Lower lobe of right lung (tissue), 2 donors: ENCODE measurements at regions not wholly inside any gene's neighbourhood (a gene's known extent, or its start where the extent isn't known, plus 50 kb on each side); places are given as distances from the start of the nearest gene placed in this dataset.

Experiments
- ATAC-seq, 2 donors: fragments of 200-7000 bp; cut with Tn5 transposase; one replicate each; pipeline ENCODE4 v1.9.1; 2020 to 2022; ENCODE audit warnings: mild to moderate bottlenecking in 2 of 2, moderate library complexity in 2 of 2
- DNase-seq: peaks from one replicate; pipeline ENCODE4 v3.0.0-alpha.2; 2020
- H3K27ac ChIP-seq: fragments of 200-600 bp; one replicate; pipeline ENCODE4 v1.8.0; 2022
- H3K27me3 ChIP-seq: fragments of 200-600 bp; one replicate; pipeline ENCODE4 v1.8.0; 2022; ENCODE audit warnings: low read depth
- H3K36me3 ChIP-seq: fragments of 200-600 bp; one replicate; pipeline ENCODE4 v1.8.0; 2022; ENCODE audit warnings: mild to moderate bottlenecking
- H3K4me1 ChIP-seq: fragments of 200-600 bp; one replicate; pipeline ENCODE4 v1.8.0; 2022
- H3K4me3 ChIP-seq: fragments of 200-600 bp; one replicate; pipeline ENCODE4 v1.8.0; 2022; ENCODE audit warnings: mild to moderate bottlenecking
- H3K9me3 ChIP-seq: fragments of 200-600 bp; one replicate; pipeline ENCODE4 v1.8.0; 2022
- CTCF ChIP-seq: fragments of 200-600 bp; IDR thresholded peaks from one replicate; pipeline ENCODE4 v1.8.0; 2022; ENCODE audit warnings: antibody characterized with exemption, mild to moderate bottlenecking
- intact Hi-C: fragments of 100-400 bp; cut with DNase I; formaldehyde crosslinking; loops from one replicate; pipeline ENCODE4 v1.11.0; 2022
- donor health status: DM: no; HTN: yes; CAD: no; lungs with severe emphysema.

GRCh38 chr5:104763216-104763615, 1200.6 kb upstream of the NUDT12 start:
- intact Hi-C loops: no loop called here

GRCh38 chr5:104757915-104758314, 1195.3 kb upstream of the NUDT12 start:
- TF ChIP-seq CTCF: no peak
- intact Hi-C loops: no loop called here
- Histone ChIP-seq H3K27me3 (no peaks in the 10 kb centered on the region), H3K9me3 (no peaks in the 10 kb centered on the region), H3K36me3 (no peaks in the 10 kb centered on the region), H3K4me3 (no peak overlapping the region), H3K4me1 (no peaks in the 10 kb centered on the region), H3K27ac (no peak overlapping the region)
- ATAC-seq (no peak), DNase-seq (no peak)

More at GRCh38 chr5:104763216-104763615, 1200.6 kb upstream of the NUDT12 start:
- no peak for ATAC-seq
- DNase-seq: no peak
- no peak overlapping the region for H3K27ac ChIP-seq
- H3K4me1 ChIP-seq: no peaks in the 10 kb centered on the region
- no peak for TF ChIP-seq CTCF
- H3K4me3 ChIP-seq: no peak overlapping the region
- H3K27me3 ChIP-seq: no peaks in the 10 kb centered on the region
- H3K36me3 ChIP-seq: no peaks in the 10 kb centered on the region
- no peaks in the 10 kb centered on the region for H3K9me3 ChIP-seq

GRCh38 chr5:104755806-104756205, 1193.2 kb upstream of the NUDT12 start:
- intact Hi-C loops: no loop called here
- ATAC-seq (no peak), DNase-seq (no peak)
- no peak overlapping the region for H3K27ac ChIP-seq
- no peaks in the 10 kb centered on the region for H3K4me1 ChIP-seq
- no peak for TF ChIP-seq CTCF
- H3K9me3 ChIP-seq: no peaks in the 10 kb centered on the region
- H3K4me3 ChIP-seq: no peak overlapping the region
- H3K27me3 ChIP-seq: no peaks in the 10 kb centered on the region
- no peaks in the 10 kb centered on the region for H3K36me3 ChIP-seq

GRCh38 chr5:104754311-104754995, 1191.9 kb upstream of the NUDT12 start:
- TF ChIP-seq CTCF: no peak
- no peaks in the 10 kb centered on the region for H3K4me1 ChIP-seq
- H3K9me3 ChIP-seq: no peaks in the 10 kb centered on the region
- no peak overlapping the region for H3K27ac ChIP-seq
- no peaks in the 10 kb centered on the region for H3K27me3 ChIP-seq
- no peak for DNase-seq
- no peak for ATAC-seq
- H3K36me3 ChIP-seq: no peaks in the 10 kb centered on the region
- intact Hi-C loops: no loop called here
- no peak overlapping the region for H3K4me3 ChIP-seq

- H3K9me3 ChIP-seq: no peaks in the 10 kb centered on the region
- DNase-seq (no peak), ATAC-seq (no peak)
- no peak overlapping the region for H3K4me3 ChIP-seq
- H3K27me3 ChIP-seq: no peaks in the 10 kb centered on the region
- no peak for TF ChIP-seq CTCF
- intact Hi-C loops: no loop called here
- H3K27ac ChIP-seq: no peak overlapping the region
- no peaks in the 10 kb centered on the region for H3K4me1 ChIP-seq
- H3K36me3 ChIP-seq: no peaks in the 10 kb centered on the region
Observed at GRCh38 chr5:104751969-104752368, 1189.4 kb upstream of the NUDT12 start.
